ENCODE measurements at regions not wholly inside any gene's neighbourhood (a gene's known extent, or its start where the extent isn't known, plus 50 kb on each side); places are given as distances from the start of the nearest gene placed in this dataset.

GRCh38 chr3:106710596-106710995 lies 666.6 kb upstream of the CCDC54 start:
- Histone ChIP-seq H3K27ac (ENCODE audit: poor library complexity, severe bottlenecking) (no peak overlapping the region), H3K27me3 (ENCODE audit: insufficient read depth, poor library complexity, severe bottlenecking) (no peaks in the 10 kb centered on the region), H3K36me3 (ENCODE audit: low read depth) (no peaks in the 10 kb centered on the region), H3K9me3 (ENCODE audit: severe bottlenecking) (peaks cover 5% of the 10 kb centered on the region), H3K4me3 (ENCODE audit: severe bottlenecking) (no peak overlapping the region), H3K4me1 (ENCODE audit: insufficient read depth, poor library complexity, severe bottlenecking) (peaks cover 3% of the 10 kb centered on the region)
- DNase-seq (ENCODE audit: low spot score): no peak
- ATAC-seq (ENCODE audit: low read depth): no peak
- no peak for TF ChIP-seq CTCF (IDR thresholded peaks at IDR 0.05; ENCODE audit: poor library complexity, severe bottlenecking)

GRCh38 chr3:106711650-106712049 lies 665.6 kb upstream of the CCDC54 start:
- Histone ChIP-seq H3K27ac (ENCODE audit: poor library complexity, severe bottlenecking) (no peak overlapping the region), H3K27me3 (ENCODE audit: insufficient read depth, poor library complexity, severe bottlenecking) (no peaks in the 10 kb centered on the region), H3K36me3 (ENCODE audit: low read depth) (no peaks in the 10 kb centered on the region), H3K4me3 (ENCODE audit: severe bottlenecking) (no peak overlapping the region), H3K4me1 (ENCODE audit: insufficient read depth, poor library complexity, severe bottlenecking) (peaks cover 3% of the 10 kb centered on the region), H3K9me3 (ENCODE audit: severe bottlenecking) (peaks cover 1% of the 10 kb centered on the region)
- ATAC-seq (ENCODE audit: low read depth) (no peak), DNase-seq (ENCODE audit: low spot score) (no peak)
- TF ChIP-seq CTCF (IDR thresholded peaks at IDR 0.05; ENCODE audit: poor library complexity, severe bottlenecking): no peak

- peaks cover 1% of the 10 kb centered on the region for H3K9me3 ChIP-seq (ENCODE audit: severe bottlenecking)
- no peaks in the 10 kb centered on the region for H3K36me3 ChIP-seq (ENCODE audit: low read depth)
- no peaks in the 10 kb centered on the region for H3K27me3 ChIP-seq (ENCODE audit: insufficient read depth, poor library complexity, severe bottlenecking)
- H3K4me3 ChIP-seq (ENCODE audit: severe bottlenecking): no peak overlapping the region
- TF ChIP-seq CTCF (IDR thresholded peaks at IDR 0.05; ENCODE audit: poor library complexity, severe bottlenecking): no peak
- no peak for DNase-seq (ENCODE audit: low spot score)
- ATAC-seq (ENCODE audit: low read depth): no peak
- peaks cover 3% of the 10 kb centered on the region for H3K4me1 ChIP-seq (ENCODE audit: insufficient read depth, poor library complexity, severe bottlenecking)
- no peak overlapping the region for H3K27ac ChIP-seq (ENCODE audit: poor library complexity, severe bottlenecking)
Measured at GRCh38 chr3:106714400-106714799, 662.8 kb upstream of the CCDC54 start.

GRCh38 chr3:106715286-106715685 lies 662.0 kb upstream of the CCDC54 start:
- H3K4me3 ChIP-seq (ENCODE audit: severe bottlenecking): no peak overlapping the region
- H3K4me1 ChIP-seq (ENCODE audit: insufficient read depth, poor library complexity, severe bottlenecking): peaks cover 3% of the 10 kb centered on the region
- no peaks in the 10 kb centered on the region for H3K27me3 ChIP-seq (ENCODE audit: insufficient read depth, poor library complexity, severe bottlenecking)
- no peaks in the 10 kb centered on the region for H3K36me3 ChIP-seq (ENCODE audit: low read depth)
- no peak for ATAC-seq (ENCODE audit: low read depth)
- no peak for DNase-seq (ENCODE audit: low spot score)
- no peak for TF ChIP-seq CTCF (IDR thresholded peaks at IDR 0.05; ENCODE audit: poor library complexity, severe bottlenecking)
- peaks cover 1% of the 10 kb centered on the region for H3K9me3 ChIP-seq (ENCODE audit: severe bottlenecking)
- no peak overlapping the region for H3K27ac ChIP-seq (ENCODE audit: poor library complexity, severe bottlenecking)

GRCh38 chr3:106717178-106717780 lies 660.0 kb upstream of the CCDC54 start:
- no peak for TF ChIP-seq CTCF (IDR thresholded peaks at IDR 0.05; ENCODE audit: poor library complexity, severe bottlenecking)
- Histone ChIP-seq H3K4me1 (ENCODE audit: insufficient read depth, poor library complexity, severe bottlenecking) (no peaks in the 10 kb centered on the region), H3K27ac (ENCODE audit: poor library complexity, severe bottlenecking) (no peak overlapping the region), H3K36me3 (ENCODE audit: low read depth) (no peaks in the 10 kb centered on the region), H3K9me3 (ENCODE audit: severe bottlenecking) (peaks cover 1% of the 10 kb centered on the region), H3K27me3 (ENCODE audit: insufficient read depth, poor library complexity, severe bottlenecking) (no peaks in the 10 kb centered on the region), H3K4me3 (ENCODE audit: severe bottlenecking) (no peak overlapping the region)
- no peak for DNase-seq (ENCODE audit: low spot score)
- ATAC-seq (ENCODE audit: low read depth): no peak
